Uterus (tissue), 2 donors: ENCODE measurements at regions not wholly inside any gene's neighbourhood (a gene's known extent, or its start where the extent isn't known, plus 50 kb on each side); places are given as distances from the start of the nearest gene placed in this dataset.

Source experiments
- POLR2A ChIP-seq, 2 donors: fragments of 450-650 bp; IDR thresholded peaks; one replicate each; pipeline ENCODE4 v1.6.1; 2016; ENCODE audit warnings: antibody characterized with exemption in 2 of 2, mild to moderate bottlenecking in 1 of 2, moderate library complexity in 1 of 2
- TF ChIP-seq, protein P1 (sequence below), 4 experiments: fragments of 200-600 bp in 2 of 4; fragments of 450-650 bp in 2 of 4; sonication (generic) in 2 of 4; IDR thresholded peaks; one replicate each; pipeline ENCODE4 v1.5.1; 2016 to 2019; ENCODE audit warnings: antibody characterized with exemption in 4 of 4, mild to moderate bottlenecking in 2 of 4, moderate library complexity in 1 of 4

DNA sequence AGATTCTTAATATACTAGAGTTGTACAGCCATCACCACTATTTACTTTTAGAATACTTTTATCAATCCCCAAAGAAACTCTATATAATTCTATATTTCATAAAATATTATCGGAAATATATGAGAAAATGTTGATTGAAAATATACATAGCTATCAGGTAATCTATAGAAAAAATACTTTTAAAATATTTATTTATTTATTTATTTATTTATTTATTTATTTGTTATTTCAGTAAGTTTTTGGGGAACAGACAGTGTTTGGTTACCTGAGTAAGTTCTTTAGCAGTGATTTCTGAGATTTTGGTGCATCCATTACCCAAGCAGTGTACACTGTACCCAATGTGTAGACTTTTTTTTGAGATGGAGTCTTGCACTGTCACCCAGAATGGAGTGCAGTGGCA, 206.6 kb upstream of the DAAM1 start:
- TF ChIP-seq, protein P1, sequence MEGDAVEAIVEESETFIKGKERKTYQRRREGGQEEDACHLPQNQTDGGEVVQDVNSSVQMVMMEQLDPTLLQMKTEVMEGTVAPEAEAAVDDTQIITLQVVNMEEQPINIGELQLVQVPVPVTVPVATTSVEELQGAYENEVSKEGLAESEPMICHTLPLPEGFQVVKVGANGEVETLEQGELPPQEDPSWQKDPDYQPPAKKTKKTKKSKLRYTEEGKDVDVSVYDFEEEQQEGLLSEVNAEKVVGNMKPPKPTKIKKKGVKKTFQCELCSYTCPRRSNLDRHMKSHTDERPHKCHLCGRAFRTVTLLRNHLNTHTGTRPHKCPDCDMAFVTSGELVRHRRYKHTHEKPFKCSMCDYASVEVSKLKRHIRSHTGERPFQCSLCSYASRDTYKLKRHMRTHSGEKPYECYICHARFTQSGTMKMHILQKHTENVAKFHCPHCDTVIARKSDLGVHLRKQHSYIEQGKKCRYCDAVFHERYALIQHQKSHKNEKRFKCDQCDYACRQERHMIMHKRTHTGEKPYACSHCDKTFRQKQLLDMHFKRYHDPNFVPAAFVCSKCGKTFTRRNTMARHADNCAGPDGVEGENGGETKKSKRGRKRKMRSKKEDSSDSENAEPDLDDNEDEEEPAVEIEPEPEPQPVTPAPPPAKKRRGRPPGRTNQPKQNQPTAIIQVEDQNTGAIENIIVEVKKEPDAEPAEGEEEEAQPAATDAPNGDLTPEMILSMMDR (IDR thresholded peaks at IDR 0.05), result no peak
- no peak for TF ChIP-seq POLR2A (IDR thresholded peaks at IDR 0.05)
